CD4-positive, alpha-beta T cell treated with Interleukin-15 for 4 hours (primary cell): ENCODE measurements at regions not wholly inside any gene's neighbourhood (a gene's known extent, or its start where the extent isn't known, plus 50 kb on each side); places are given as distances from the start of the nearest gene placed in this dataset.

Source experiments
- DNase-seq: peaks from one replicate; pipeline ENCODE4 v3.0.0-alpha.2; 2020; ENCODE audit warnings: low spot score

- no peak for DNase-seq
Observed at GRCh38 chr13:97111756-97112155, 110.4 kb upstream of the MBNL2 start.

DNA sequence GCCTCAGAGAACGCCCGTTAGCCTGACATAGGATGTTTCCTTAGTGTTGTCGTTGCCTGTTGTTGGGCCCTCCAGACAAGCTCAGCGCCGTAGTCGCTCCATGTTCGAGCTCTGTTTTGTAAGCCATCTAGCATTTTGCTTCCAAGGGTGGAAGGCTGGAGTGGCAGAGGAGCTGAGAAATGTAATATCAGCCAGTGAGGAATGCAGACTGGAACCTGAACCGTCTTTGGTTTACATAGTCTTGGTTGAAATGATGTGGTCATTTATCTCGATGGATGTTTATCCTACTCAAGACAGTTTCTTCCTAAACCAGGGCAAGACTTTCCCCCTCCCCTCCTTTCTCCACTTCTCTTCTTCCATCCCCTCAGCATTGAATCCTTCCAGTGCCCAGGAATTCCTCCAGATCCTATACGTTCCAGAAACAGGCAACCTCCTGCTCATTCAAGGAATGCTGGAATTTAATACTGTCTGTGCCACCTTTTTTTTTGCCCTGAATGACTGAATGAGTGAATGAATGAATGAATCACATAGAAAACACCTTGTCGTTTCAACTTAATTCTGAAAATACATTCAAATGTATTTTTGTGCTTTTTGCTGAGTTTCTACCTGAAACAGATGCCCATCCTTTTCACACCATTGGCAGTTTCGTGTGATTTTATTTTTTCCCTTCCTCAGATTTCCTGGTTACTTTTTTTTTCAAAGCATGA lies 109.5 kb upstream of the MBNL2 start:
- no peak for DNase-seq

GRCh38 chr13:97113231-97114001 lies 108.7 kb upstream of the MBNL2 start:
- no peak for DNase-seq

DNA sequence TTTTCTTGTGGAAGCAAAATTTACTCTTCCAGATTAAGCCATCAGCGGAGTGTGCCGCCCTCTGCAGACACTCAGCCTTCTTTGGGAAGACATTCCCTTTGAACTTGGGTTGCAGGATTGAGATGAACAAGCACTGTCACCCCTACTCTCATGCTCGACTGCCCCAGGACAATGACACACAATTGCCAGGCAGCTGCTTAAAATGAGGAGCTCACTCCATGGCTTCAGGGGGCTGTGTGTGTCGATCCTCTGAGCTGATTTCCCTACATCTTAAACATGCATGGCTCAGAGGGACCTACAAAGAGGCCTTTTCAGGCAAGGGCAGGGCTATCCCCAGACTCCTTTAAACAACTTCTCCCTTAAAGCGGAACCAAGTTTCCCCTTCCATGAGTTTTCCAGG lies 107.5 kb upstream of the MBNL2 start:
- no peak for DNase-seq

DNA sequence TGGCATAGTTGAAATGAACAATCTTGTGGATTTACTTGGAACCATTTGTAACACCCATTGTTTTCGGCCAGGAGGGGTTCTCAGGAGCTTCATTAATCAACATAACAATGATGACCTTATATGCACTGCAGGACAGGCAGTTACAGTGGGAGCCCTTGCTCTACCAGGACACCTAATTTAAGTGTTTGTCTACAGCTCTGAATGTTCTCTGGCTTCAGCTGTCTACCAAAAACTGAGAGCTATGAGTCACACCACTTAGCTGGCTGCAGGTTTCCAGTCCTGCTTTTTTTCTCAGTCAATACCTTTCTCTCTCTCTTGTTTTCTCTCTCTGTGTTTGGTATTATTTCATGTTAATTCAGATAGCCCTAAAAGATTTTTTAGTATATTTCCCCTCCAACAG lies 105.4 kb upstream of the MBNL2 start:
- no peak for DNase-seq

GRCh38 chr13:97117388-97117910 lies 104.7 kb upstream of the MBNL2 start:
- DNase-seq = no peak

DNA sequence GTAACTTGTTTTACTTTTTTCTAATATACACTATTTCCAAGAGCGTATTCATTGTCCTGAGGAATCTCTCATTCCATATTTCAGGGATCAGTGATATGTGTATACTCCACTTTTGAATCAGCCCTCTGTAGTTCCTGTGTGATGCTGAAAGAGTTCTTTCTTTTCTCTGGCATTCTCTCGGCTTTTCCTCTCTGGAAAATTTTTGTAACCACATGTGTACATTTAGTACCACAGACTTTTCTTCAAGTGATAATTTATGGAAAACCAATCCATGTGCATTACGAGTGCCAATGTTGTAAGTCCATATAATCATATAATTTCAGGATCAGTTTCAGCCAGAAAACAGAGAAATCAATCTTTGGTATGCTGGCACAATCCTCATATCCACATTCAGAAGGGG lies 102.2 kb upstream of the MBNL2 start:
- no peak for DNase-seq

DNA sequence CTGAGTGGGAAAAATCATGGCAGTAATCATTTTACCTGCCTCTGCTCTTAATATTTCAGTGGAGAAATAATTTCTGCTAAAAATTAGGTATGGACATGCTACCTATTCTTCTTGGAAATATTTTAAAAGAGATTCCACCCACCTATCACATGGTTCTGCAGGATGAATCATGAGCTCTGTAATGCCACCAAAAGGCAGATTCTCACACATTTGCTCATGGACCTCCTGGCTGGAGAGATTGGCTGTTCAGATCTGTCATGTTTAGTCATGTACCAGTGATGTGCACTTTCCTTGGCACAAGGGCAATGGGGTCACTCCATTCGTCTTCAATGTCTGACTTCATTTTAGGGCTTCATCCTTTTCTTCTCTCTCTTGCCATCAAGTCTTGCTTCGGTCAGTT lies 101.8 kb upstream of the MBNL2 start:
- DNase-seq = no peak

- DNase-seq = no peak
Observed at GRCh38 chr13:97120976-97121375, 101.2 kb upstream of the MBNL2 start.

DNA sequence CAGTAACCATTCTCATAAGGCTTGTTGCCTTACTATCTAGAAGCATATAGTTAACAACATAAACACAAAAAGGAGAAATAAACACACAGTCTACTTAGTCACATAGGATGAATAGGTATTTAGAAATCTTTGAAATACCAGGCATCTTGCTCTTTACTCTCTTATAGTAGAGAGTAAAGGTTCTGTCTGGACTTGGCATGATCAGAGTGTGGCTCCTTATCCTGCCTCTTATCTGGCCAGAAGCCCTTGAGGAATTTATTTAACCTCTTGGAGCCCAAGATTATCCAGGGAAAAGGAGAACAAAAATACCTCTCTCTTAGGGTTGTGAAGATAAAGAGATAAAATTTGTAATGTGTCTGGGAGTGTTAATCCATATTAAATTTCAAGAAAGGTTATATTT lies 100.2 kb upstream of the MBNL2 start:
- no peak for DNase-seq

DNA sequence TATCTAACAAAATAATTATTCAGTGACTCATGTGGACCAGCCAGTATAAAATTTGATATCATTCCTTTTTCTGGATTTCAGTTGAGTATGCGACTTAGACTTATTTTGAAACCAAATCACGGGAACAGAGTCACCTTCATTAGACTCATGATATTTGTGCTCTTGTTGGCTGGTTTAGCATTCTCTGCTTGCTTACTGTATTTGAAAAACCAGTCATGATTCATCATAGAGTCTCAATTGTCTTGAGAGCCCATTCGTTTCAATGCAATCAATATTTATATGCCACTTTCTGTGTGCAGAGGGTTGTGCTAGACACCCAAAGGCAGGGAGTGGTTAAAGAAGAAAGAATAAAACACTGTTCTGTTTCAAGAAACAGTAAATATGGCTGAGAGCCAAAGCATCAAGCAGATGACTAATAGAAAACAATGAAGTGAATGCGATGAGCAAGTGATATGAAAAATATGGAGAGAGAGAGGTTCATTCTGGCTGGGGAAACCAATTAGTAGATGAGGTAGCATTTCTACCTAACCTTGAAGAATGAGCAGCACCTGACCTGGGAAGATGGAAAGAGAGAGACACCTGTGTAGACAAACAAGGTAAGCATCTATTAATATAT lies 99.6 kb upstream of the MBNL2 start:
- no peak for DNase-seq

- DNase-seq = no peak
Observed at GRCh38 chr13:97124206-97124605, 97.9 kb upstream of the MBNL2 start.

DNA sequence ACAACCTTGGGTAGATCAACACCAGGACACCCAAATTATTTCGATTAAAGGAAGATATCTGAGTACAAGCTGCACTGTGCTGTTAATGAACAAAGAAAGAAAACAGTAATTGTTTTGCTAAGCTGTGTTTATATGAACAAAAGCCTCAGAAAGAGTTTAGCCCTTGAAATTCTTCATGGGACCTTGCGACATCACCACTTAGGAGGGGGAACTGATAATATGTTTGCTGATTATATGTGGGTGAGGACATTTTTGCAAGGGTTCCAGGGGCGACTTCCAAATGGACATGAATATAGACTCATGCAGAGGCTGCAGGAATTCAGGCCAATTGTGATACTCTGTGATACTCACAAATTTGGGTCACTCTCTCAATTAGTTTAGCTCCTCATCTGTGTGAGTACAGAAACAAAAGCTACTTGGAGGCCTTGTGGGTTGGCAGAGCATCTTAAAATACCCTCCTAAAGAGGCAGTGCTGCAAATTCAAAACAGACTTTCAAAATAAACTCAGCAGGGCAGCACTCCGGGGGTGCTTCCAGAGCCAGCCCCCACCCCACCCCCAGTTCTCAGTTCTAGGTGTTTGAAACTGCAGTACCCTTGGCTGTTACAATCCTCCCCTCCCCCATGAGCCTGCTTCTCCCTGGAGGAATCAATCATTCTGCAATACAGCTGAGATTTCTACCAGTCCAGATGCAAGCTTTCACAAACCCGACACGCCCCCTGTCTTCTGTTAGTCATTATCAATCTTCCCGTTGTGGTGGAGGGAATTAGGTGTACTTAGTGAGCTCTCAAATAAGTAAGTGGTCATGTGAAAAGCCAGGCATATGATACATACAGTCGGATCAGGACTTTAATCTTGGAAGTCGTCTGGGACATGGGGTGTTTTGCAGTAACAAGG lies 97.0 kb upstream of the MBNL2 start:
- no peak for DNase-seq

DNA sequence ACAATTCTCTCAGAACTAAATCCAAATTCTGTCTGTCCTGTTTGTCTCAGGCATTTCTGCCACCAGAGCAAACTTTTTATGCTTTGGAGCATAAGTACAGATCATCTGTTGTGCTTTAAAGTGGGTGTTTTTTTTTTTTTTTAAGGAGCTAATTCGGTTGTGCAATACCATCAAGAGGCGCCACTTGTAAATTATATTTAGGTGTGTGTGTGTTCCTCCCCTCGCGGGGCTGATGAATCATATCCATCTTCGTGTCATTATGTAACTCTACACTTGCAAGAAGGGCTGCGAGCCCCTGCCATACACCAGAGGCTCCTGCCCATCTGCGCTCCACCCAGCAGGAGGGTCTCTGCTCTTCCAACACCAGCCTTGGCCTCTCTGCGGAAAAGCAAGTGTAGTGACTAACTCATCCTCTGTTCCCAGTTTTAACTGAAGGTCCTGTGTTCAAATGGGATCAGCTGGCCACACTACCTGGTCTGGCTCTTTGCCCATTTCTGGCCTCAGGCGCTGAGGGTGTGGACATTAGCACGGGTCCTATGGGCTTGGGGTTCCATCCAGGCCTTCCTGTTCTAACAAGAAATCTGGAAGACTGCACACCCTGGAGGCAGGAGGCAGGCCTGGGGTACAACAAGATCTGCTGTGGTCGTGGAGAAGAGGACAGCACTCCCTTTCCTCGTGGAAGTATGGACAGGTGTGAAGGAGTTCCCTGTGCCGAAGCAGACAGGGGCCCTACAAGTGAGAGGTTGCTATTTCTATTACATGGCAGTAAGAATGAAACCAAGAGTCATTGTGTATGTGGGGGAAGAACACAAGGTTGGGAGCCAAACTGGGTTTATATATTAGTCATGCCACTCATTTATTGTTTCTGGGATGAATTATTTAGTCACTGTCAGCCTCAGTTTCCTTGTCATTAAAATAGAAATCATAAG lies 96.1 kb upstream of the MBNL2 start:
- DNase-seq = no peak

GRCh38 chr13:97127842-97128241 lies 94.3 kb upstream of the MBNL2 start:
- DNase-seq = no peak

DNA sequence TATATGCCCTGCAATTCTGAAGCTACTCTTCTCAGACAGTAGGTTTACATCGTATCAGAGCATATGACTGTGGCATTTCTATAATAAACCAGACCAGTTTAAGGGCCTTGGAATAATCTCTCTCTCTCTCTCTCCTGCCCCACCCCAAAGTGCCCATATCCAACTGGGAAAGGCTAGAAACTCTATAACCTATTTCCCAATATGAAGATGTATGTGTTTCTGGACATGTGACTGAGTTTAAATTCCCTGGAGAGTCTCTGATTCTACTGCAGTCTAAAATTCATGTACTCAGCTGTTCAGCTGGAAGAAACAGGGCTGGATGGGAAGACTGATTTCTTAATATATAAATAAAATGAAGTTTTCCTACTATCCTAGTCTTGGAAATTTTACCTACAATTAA lies 91.9 kb upstream of the MBNL2 start:
- no peak for DNase-seq

DNA sequence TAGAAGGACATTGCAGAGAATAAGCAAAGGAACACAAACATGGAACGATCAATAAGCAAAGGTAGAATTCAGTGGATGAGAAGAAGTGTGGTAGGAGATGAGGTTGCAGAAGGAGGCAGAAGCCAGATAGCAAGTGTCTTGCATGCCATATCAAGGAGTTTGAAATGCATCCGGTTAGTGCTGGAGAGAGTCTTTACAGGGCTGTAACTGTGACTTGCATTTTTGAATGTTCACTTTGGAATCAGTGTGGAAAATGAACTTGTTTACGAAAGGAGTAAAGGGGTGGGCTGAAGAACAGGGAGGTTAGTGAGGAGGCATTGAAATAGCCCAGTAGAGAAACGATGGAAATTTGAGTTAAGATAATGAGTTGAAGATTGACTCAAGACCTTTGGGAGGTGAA lies 90.7 kb upstream of the MBNL2 start:
- DNase-seq = no peak

DNA sequence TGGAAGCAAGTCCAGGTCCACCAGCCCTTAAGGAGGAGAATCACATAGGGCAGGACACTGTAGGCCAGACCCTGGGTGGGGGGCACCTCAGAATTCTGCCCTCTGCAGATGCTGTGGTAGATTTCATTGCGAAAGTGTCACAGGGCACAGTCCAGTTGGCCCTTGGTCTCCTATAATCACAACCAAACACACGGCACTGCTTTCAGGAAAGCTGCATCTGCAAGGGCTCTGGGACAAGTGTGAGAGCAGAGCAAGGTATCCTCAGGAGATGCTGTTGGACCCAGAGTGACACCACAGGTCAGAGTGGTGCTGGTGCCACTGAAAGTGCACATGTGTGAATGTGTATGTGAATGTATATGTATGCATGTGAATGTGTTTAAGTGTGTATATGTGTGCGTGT lies 88.6 kb upstream of the MBNL2 start:
- no peak for DNase-seq

DNA sequence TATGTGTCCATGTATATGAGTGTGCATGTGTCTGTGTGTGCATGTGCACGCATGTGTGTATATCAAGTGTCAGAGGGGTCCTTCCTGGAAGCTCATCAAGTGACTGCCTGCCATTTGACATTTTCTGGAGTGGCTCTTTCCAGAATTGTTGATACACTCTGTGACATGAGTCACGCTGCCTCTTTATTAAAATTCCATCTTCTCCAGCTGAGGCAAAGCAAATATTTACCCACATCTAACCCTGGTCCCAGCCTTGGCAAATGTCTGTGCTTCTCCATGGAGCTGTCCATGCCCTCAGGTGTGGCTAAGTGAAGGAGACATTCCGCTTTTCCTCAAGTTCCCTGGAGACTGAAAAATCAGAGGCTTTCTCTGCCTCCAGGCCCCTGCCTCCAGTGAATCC lies 88.2 kb upstream of the MBNL2 start:
- DNase-seq = no peak

DNA sequence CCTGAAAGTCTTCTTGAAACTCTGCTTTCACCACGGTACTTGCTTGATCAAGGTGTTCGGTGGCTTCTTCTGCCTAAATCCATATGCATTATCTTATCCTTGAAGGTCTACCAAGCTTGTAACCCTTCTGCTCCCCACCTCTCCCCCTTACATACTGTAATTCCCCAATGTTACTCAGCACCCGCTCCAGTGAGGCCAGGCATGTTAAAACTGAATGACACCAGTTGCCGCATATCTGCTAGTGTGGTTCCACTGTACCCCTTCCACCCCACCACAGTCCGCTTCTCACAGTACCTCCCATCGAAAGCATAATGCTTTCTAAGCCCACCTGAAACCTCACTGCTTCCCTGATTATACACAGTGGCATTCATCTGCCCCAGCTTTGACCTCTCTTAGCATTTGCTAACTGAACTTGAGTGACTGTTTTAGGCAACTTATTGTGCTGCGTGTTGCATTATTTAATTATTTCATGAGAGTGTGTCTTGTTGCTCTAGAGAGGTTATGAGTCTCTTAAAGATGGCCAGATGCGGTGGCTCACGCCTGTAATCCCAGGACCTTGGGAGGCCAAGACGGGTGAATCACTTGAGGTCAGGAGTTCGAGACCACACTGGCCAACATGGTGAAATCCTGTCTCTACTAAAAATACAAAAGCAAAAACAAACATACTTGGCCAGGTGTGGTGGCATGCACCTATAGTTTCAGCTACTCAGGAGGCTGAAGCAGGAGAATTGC lies 87.6 kb upstream of the MBNL2 start:
- no peak for DNase-seq
